ENCODE measurements at regions not wholly inside any gene's neighbourhood (a gene's known extent, or its start where the extent isn't known, plus 50 kb on each side); places are given as distances from the start of the nearest gene placed in this dataset.

DNA sequence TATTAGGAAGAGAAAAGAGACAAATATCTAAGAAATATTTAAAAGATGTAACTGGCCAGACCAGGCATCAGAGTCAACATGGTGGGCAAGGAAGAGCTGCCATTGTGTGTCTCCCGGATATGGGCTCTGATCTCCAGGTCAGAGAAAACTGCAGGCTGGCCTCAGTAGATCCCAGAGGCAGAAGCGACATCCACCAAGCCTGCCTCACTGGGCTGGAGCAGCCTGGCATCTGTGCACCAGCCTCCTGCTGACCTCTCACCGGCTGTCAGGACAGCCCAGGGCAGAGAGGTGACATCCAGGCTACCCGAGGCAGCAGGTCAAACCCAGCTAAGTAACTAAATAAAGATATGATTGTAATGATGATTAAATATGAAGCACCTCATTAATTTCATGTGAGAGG lies 162.8 kb upstream of the TNRC6C start:
- H3K23me2 ChIP-seq (ENCODE audit: low read depth, low read length): no peaks in the 10 kb centered on the region

More for the DNA sequence above, 162.8 kb upstream of the TNRC6C start:
- no peak overlapping the region for H4K91ac ChIP-seq (replicated peaks; ENCODE audit: insufficient read length, low read length)
- H3K56ac ChIP-seq (replicated peaks; ENCODE audit: insufficient read length, low read depth, low read length): no peak overlapping the region
- H2BK5ac ChIP-seq (ENCODE audit: low read depth, low read length): no peak overlapping the region
- ChIA-PET POLR2A (ENCODE audit: partially characterized antibody) (interaction anchor here (1.7 kb wide), 1 partner anchor 10 kb away, joined by 3 read pairs; no protein-coding TSS in a partner anchor), CTCF (ENCODE audit: partially characterized antibody) (no interaction called here)
- no peak overlapping the region for H3K14ac ChIP-seq (ENCODE audit: insufficient read length)
- H2AK5ac ChIP-seq (ENCODE audit: low read depth, low read length): peak overlapping the region; percentile 20; the same call in 1 of the 2 replicates
- no peak overlapping the region for H3K18ac ChIP-seq (ENCODE audit: extremely low read depth, low read length)
- 96% methylated on average over 4 of the region's 4 CpGs; no CpG with 5 or more reads in 1 of the 2 experiments for WGBS, 2 experiments (ENCODE audit: extremely low coverage in 1 of 2, insufficient coverage in 1 of 2, insufficient read length in 1 of 2, insufficient replicate concordance in 2 of 2, low coverage in 1 of 2, low lambda C conversion rate in 2 of 2, missing lambda C conversion rate in 1 of 2)
- no peak overlapping the region for H4K5ac ChIP-seq (ENCODE audit: insufficient read length, low read depth, low read length)
- DNase-seq (ENCODE audit: low read depth in 1 of 2, low spot score in 2 of 2) (no peak), FAIRE-seq (no peak)
- no peak overlapping the region for H3K23ac ChIP-seq (ENCODE audit: insufficient read length)
- H2BK15ac ChIP-seq (ENCODE audit: low read length): peak overlapping the region; percentile 53; the same call in 1 of the 2 replicates
- H3K79me2 ChIP-seq (ENCODE audit: control insufficient read depth in 1 of 2, insufficient read depth in 2 of 2, low read length in 2 of 2): no peaks in the 10 kb centered on the region
- H2AFZ ChIP-seq (ENCODE audit: low read length): no peak overlapping the region
- H3K27me3 ChIP-seq (replicated peaks in 1 of 4; ENCODE audit: control insufficient read depth in 3 of 4, extremely low read depth in 1 of 4, insufficient read depth in 3 of 4, low read length in 3 of 4): peaks cover 4 to 29% (median 28%) of the 10 kb centered on the region in 4 experiments
- no peaks in the 10 kb centered on the region for H3K79me1 ChIP-seq (ENCODE audit: low read depth, low read length)
- no peak overlapping the region for H4K8ac ChIP-seq (ENCODE audit: extremely low read depth, insufficient read depth, low read length)
- H2BK12ac ChIP-seq (ENCODE audit: low read depth, low read length): peak overlapping the region; percentile 27; the same call in 1 of the 2 replicates
- no peak overlapping the region for H3K9ac ChIP-seq (replicated peaks in 1 of 4; ENCODE audit: extremely low read depth in 1 of 4, low read depth in 3 of 4, low read length in 3 of 4)
- H3K9me3 ChIP-seq (ENCODE audit: insufficient read depth in 2 of 2, low read depth in 1 of 2, low read length in 1 of 2): no peaks in the 10 kb centered on the region
- H2BK120ac ChIP-seq (replicated peaks; ENCODE audit: low read depth, low read length): no peak overlapping the region
- no peak overlapping the region for H3K4ac ChIP-seq (replicated peaks; ENCODE audit: insufficient read length, low read depth, low read length)
- H3K36me3 ChIP-seq (ENCODE audit: control insufficient read depth in 2 of 4, insufficient read depth in 4 of 4, low read length in 3 of 4): no peaks in the 10 kb centered on the region
- H3K4me2 ChIP-seq (ENCODE audit: insufficient read depth in 1 of 2, low read depth in 2 of 2, low read length in 2 of 2): no peak overlapping the region
- H3K4me1 ChIP-seq (replicated peaks in 1 of 4; ENCODE audit: control insufficient read depth in 3 of 4, insufficient read depth in 4 of 4, low read length in 3 of 4): peaks cover 0 to under 1% (median 0%) of the 10 kb centered on the region in 4 experiments; a peak in 2 of 7 replicates
- TF ChIP-seq SRF (IDR thresholded peaks at IDR 0.05; ENCODE audit: low read depth, low read length) (no peak), ASH2L (IDR thresholded peaks at IDR 0.05; ENCODE audit: low read length) (no peak), TAF1 (IDR thresholded peaks at IDR 0.05; ENCODE audit: low read depth, low read length) (no peak), TEAD4 (IDR thresholded peaks at IDR 0.05; ENCODE audit: low read depth, low read length) (no peak), SIX5 (IDR thresholded peaks at IDR 0.05; ENCODE audit: low read depth, low read length) (no peak), POLR2AphosphoS5 (IDR thresholded peaks at IDR 0.05; ENCODE audit: low read depth, low read length) (no peak), BRCA1 (IDR thresholded peaks at IDR 0.05; ENCODE audit: low read depth, low read length) (no peak), TBP (IDR thresholded peaks at IDR 0.05; ENCODE audit: low read depth, low read length) (no peak), CBX8 (IDR thresholded peaks at IDR 0.05; ENCODE audit: borderline replicate concordance, low read depth, low read length) (no peak), CHD1 (IDR thresholded peaks at IDR 0.05; ENCODE audit: low read depth, low read length) (no peak), TAF7 (optimal IDR thresholded peaks at IDR 0.05; ENCODE audit: borderline replicate concordance, low read depth, low read length) (no peak)
- TF ChIP-seq, protein P1, sequence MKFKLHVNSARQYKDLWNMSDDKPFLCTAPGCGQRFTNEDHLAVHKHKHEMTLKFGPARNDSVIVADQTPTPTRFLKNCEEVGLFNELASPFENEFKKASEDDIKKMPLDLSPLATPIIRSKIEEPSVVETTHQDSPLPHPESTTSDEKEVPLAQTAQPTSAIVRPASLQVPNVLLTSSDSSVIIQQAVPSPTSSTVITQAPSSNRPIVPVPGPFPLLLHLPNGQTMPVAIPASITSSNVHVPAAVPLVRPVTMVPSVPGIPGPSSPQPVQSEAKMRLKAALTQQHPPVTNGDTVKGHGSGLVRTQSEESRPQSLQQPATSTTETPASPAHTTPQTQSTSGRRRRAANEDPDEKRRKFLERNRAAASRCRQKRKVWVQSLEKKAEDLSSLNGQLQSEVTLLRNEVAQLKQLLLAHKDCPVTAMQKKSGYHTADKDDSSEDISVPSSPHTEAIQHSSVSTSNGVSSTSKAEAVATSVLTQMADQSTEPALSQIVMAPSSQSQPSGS (IDR thresholded peaks at IDR 0.05; ENCODE audit: low read length): no peak
- no peak overlapping the region for H3K27ac ChIP-seq (ENCODE audit: low read depth, low read length)
- H3K4me3 ChIP-seq (ENCODE audit: extremely low read depth in 1 of 4, insufficient read depth in 2 of 4, low read depth in 3 of 4, low read length in 4 of 4): no peak overlapping the region
- no peaks in the 10 kb centered on the region for H4K20me1 ChIP-seq (replicated peaks in 1 of 2; ENCODE audit: control insufficient read depth in 1 of 2, insufficient read depth in 2 of 2, low read length in 2 of 2)
- H2BK20ac ChIP-seq (ENCODE audit: low read length): no peak overlapping the region
